NCI-H2196 treated with DMSO at 0.1 percent for 48 hours (cell line): ENCODE measurements at regions not wholly inside any gene's neighbourhood (a gene's known extent, or its start where the extent isn't known, plus 50 kb on each side); places are given as distances from the start of the nearest gene placed in this dataset.

Experiments
- DNase-seq: peaks from one replicate; lab custom pipeline; 2025; ENCODE audit not compliant: unreplicated experiment; lab: John Stamatoyannopoulos, UW

DNA sequence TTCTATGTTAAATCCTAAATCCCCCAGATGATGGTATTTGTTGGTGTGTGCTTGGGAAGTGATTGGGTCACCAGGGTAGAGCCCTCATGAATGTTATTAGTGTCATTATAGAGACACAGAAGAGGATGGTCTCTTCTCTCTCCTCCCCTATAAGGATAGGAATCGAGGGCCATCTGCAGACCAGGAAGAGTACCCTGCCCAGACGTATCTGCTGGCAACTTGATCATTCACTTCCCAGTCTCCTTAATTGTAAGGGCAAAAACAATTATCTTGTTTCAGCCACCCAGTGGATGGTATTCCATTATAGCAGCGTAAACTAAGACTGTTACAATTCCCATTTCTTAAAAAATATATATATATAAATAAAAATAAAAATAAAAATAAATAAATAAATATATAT is 892.2 kb downstream of the SI start:
- DNase-seq, result no peak

- DNase-seq, result no peak
Observed at GRCh38 chr3:164179110-164179774, 899.1 kb downstream of the SI start.

- no peak for DNase-seq
Observed at GRCh38 chr3:164174059-164174458, 904.2 kb downstream of the SI start.

DNA sequence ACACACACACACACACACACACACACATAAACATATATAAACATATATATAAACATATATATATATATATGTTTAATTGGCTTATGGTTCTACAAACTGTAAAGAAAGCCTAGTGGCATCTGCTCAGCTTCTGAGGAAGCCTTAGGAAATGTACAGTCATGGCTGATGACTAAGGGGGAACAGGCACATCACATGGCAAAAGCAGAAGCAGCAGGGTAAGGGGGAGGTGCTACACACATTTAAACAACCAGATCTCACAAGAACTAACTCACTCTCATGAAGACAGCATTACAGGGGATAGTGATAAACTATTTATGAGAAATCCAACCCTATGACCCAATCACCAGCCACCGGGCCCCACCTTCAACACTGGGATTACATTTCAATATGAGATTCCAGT is 922.9 kb downstream of the SI start:
- DNase-seq, result no peak

- DNase-seq, result no peak
Observed at GRCh38 chr3:164144824-164145223, 933.5 kb downstream of the SI start.

- no peak for DNase-seq
Observed at GRCh38 chr3:164132878-164133277, 945.4 kb downstream of the SI start.

DNA sequence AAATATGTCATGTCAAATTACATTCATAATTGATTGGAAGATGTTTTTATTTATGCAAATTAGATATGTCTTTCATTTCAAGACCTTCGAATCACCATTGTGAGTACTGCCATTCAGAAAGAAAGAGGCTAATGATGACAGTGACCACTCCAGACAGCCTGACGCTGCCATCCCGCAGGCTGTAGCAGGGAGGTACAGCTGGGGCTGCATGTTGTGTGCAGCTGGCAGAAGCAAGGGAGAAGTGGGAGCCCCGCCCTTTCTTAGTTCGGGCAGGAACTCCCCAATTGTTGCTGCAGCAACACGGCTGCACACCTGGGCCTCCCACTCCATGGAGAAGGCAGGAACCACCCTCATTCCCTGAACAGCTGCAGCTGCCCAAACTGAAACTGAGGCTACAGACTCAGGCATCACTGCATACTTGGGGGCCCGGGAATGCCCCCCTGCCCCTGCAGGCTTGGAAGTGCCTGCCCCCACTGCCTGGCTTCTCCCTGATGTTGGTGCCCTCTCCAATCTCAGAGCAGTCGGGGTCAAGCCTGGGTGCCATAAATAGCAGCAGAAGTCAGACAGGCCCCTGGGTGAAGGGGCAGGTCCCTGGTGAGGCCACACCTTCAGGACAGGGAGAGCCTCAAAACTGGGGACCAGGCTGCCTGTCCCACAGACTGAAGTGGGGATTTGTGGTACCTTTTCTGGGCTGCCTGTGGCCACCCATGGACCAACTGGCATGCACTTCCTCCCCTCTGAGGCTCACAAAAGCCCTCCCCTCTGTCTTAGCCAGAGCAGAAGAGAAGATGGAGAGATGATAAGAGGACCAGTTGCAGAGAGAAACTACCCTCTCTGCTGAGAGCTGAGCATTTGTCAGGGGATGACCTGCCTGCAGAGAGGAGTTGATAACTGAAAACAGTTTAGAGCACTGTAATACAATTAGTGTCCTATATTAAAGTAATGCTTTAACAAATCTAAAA is 964.6 kb downstream of the SI start:
- DNase-seq, result no peak

DNA sequence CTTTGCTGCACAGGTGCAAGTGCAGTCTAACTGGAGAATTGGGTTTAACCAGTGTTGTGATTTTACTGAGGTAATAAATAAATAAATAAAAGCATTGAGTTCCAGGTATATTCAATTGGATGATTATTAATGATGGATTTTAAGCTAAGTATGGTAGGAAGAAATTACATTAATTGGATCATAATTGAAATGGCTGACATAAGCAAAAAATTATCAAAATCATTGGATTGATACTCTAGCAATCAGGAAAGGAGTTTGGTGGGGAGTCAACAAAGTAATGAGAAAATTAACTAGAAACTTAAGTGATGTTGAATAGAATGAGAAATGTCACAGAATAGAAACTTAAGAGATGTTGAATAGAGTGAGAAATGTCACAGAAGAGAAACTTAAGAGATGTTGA is 981.9 kb downstream of the SI start:
- no peak for DNase-seq

- no peak for DNase-seq
Observed at GRCh38 chr3:164095949-164096348, 982.3 kb downstream of the SI start.

GRCh38 chr3:164095279-164095678 is 983.0 kb downstream of the SI start:
- no peak for DNase-seq

DNA sequence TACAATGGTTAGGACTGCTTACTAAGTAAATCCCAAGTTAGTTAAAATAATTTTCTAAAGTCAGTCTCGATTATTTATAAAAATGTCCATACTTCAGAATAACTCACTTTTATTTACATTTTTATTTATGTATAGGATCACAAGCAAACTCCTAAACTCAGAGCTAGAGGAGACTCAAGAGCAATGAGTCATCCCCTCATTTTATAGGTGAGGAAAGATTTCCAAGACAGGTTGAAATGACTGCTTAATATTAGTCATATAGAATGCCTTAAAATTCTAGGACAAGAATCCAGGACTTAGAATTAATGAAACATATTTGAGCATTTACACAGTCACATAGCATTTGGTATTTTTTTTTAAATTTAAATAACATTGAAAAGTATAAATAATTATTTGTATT is 983.8 kb downstream of the SI start:
- DNase-seq, result no peak

- no peak for DNase-seq
Observed at GRCh38 chr3:164080208-164080607, 998.1 kb downstream of the SI start.

GRCh38 chr3:164064298-164064697 is 1014.0 kb downstream of the SI start:
- DNase-seq, result no peak

DNA sequence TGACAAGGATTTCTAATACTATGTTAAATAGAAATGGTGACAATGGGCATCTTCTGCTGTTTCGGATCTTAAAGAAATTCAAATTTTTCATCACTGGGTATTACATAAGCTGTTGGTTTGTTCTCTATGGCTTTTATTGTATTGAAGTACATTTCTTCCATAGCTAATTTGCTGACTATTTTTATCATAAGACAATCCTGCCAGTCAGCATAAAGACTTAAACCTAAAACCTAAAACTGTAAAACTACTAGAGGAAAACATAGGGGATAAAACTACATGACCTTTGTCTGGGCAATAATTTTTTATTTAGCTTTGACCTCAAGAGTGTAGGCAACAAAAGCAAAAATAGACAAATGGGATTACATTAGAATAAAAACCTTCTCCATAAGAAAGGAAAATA is 1017.4 kb downstream of the SI start:
- DNase-seq, result no peak

DNA sequence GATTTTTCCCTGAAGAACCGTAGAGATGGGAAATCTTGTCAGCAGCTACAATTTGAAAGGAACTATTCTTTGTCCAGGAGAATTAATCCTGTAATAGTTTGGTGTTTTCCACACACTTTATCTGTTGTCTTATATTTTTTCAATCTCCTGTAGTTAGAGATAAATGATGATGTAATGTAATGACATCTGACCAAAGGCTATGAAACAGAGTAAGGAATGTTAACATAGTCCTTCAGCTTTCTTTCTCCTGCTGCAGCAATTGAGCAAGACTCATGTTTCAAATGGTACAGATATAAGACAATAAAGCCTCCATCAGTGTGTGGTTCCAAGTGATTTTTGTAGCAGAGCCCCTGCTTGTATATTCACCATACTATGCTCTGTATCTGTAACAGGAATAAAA is 1028.4 kb downstream of the SI start:
- no peak for DNase-seq

DNA sequence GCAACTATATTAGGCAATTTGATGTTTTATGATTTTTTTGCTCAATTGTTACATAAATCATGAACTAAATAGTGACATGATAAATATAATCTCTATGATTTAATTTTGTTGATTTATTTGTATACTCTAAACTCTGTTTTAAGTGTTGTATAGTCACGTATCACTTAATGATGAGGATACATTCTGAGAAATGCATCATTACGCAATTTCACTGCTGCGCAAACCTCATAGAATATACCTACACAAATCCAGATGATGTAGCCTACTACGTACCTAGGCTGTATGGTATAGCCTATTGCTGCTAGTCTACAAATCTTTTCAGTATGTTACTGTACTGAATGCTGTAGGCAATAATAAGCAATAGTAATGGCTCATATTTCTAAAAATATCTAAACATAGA is 1029.8 kb downstream of the SI start:
- DNase-seq, result no peak

DNA sequence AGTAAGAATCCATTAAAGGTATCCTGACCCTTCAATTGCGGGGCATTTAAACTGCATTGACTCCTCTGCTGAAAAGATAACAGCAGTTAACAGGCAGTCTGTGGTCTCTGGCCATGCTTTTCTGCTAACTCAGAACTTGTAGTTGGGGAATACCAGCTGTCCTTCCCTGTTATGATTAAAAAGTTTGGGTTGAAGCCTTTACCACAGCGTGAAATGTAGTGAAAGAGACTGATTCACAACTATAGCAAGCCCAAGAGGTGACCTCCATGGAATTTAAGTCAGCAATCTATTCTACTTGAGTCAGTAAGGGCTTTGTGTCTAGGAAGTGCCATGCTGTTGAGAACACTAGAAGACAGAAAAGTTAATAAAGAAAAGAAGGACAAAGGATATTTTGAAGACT is 1037.3 kb downstream of the SI start:
- DNase-seq, result no peak

GRCh38 chr3:164030194-164030593 is 1048.1 kb downstream of the SI start:
- no peak for DNase-seq

GRCh38 chr3:164024786-164025185 is 1053.5 kb downstream of the SI start:
- DNase-seq, result no peak

- no peak for DNase-seq
Observed at GRCh38 chr3:164023480-164023879, 1054.8 kb downstream of the SI start.

- no peak for DNase-seq
Observed at GRCh38 chr3:164018500-164018899, 1059.8 kb downstream of the SI start.

DNA sequence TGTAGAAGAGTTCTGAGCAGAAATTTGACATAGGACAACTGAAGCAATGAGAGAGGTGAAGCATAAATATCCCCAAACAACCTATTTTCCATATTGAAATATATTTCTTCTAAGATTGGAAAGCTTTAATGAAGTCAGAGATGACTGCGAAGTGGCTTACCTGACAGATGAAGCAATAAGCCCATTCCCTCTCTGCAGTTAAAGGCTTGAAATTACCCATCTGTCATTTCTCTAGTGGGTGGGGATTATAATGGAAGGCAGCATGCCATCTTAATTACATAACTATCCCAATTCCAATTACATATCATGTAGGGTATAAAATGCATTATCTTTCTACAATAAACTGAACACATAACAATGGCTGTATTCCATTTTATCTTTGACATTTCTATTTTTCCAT is 1070.5 kb downstream of the SI start:
- no peak for DNase-seq
